ENCODE measurements at regions not wholly inside any gene's neighbourhood (a gene's known extent, or its start where the extent isn't known, plus 50 kb on each side); places are given as distances from the start of the nearest gene placed in this dataset.

DNA sequence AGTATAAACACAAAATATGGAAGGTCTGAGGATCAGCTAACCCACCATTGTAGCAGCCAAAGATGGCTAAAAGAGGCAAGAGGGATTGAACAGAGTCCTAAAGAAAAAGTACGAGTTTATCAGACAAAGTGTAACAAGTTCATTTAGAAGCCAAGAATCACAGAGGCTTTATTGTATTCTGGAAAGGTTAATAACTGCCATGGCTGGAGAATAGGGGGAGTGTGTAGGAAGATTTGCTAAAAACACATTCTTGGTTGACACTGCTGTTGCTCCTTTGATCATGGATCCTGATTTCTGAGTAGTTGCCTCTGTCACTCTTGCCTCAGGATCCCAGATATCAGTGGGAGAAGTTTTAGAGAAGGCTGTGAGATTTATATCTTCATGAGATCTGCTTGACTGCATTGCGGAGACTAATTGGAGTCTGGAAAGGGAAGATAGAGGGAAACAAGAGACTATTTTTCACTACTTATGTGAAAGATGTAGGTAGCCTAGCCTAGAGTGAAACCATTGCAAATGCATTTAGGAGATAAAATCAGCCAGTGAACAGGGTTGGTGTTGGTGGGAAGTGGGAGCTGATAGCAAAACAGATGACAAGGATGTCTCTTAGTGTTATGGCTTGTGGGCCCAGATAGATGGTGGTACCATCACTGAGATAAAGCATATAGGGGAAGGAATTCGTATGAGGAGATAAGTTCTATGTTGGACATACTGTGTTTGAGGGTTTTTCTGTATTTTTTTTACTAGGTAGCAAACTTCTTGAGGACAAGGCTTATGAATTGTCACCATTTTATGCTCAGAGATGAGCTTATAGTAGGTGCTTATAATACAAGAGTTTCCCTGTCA, 402.9 kb upstream of the PDE3A start:
- TF ChIP-seq, protein P1, sequence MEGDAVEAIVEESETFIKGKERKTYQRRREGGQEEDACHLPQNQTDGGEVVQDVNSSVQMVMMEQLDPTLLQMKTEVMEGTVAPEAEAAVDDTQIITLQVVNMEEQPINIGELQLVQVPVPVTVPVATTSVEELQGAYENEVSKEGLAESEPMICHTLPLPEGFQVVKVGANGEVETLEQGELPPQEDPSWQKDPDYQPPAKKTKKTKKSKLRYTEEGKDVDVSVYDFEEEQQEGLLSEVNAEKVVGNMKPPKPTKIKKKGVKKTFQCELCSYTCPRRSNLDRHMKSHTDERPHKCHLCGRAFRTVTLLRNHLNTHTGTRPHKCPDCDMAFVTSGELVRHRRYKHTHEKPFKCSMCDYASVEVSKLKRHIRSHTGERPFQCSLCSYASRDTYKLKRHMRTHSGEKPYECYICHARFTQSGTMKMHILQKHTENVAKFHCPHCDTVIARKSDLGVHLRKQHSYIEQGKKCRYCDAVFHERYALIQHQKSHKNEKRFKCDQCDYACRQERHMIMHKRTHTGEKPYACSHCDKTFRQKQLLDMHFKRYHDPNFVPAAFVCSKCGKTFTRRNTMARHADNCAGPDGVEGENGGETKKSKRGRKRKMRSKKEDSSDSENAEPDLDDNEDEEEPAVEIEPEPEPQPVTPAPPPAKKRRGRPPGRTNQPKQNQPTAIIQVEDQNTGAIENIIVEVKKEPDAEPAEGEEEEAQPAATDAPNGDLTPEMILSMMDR (conservative IDR thresholded peaks at IDR 0.05; ENCODE audit: low read length), result no peak
- TF ChIP-seq EZH2phosphoT487 (IDR thresholded peaks at IDR 0.05; ENCODE audit: borderline replicate concordance, low read depth, low read length), result no peak
